ENCODE measurements at regions not wholly inside any gene's neighbourhood (a gene's known extent, or its start where the extent isn't known, plus 50 kb on each side); places are given as distances from the start of the nearest gene placed in this dataset.

DNA sequence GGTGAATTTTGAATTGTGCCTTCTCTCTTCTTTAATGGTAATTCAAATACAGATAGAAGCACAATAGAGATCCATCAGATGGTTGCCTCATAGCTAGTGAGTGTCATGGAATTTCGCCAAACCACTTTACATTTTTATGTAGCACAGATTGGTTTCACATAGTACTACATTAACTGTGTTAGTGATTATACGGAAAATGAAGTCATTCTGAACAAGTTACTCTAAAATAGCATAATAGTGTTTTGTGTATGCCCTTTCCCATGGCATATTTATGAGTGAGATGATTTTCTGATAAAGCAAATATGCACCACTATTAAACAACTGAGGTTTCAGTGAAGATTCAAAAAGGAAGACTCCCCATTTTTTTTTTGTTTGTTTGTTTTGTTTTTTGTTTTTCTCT is 1623.5 kb downstream of the PCDH9 start:
- TF ChIP-seq, protein P1, sequence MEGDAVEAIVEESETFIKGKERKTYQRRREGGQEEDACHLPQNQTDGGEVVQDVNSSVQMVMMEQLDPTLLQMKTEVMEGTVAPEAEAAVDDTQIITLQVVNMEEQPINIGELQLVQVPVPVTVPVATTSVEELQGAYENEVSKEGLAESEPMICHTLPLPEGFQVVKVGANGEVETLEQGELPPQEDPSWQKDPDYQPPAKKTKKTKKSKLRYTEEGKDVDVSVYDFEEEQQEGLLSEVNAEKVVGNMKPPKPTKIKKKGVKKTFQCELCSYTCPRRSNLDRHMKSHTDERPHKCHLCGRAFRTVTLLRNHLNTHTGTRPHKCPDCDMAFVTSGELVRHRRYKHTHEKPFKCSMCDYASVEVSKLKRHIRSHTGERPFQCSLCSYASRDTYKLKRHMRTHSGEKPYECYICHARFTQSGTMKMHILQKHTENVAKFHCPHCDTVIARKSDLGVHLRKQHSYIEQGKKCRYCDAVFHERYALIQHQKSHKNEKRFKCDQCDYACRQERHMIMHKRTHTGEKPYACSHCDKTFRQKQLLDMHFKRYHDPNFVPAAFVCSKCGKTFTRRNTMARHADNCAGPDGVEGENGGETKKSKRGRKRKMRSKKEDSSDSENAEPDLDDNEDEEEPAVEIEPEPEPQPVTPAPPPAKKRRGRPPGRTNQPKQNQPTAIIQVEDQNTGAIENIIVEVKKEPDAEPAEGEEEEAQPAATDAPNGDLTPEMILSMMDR (IDR thresholded peaks at IDR 0.05; ENCODE audit: insufficient read depth, low read depth, low read length, missing control alignments), result no peak
- H3K4me3 ChIP-seq (ENCODE audit: low read length), result no peak overlapping the region
- no peak for DNase-seq (ENCODE audit: low read depth)

GRCh38 chr13:65605396-65605795 is 1624.7 kb downstream of the PCDH9 start:
- no peak for DNase-seq (ENCODE audit: low read depth)
- TF ChIP-seq, protein P1 (IDR thresholded peaks at IDR 0.05; ENCODE audit: insufficient read depth, low read depth, low read length, missing control alignments), result no peak
- no peak overlapping the region for H3K4me3 ChIP-seq (ENCODE audit: low read length)

GRCh38 chr13:65603160-65603559 is 1627.0 kb downstream of the PCDH9 start:
- no peak for DNase-seq (ENCODE audit: low read depth)
- TF ChIP-seq, protein P1 (IDR thresholded peaks at IDR 0.05; ENCODE audit: insufficient read depth, low read depth, low read length, missing control alignments), result no peak
- no peak overlapping the region for H3K4me3 ChIP-seq (ENCODE audit: low read length)

DNA sequence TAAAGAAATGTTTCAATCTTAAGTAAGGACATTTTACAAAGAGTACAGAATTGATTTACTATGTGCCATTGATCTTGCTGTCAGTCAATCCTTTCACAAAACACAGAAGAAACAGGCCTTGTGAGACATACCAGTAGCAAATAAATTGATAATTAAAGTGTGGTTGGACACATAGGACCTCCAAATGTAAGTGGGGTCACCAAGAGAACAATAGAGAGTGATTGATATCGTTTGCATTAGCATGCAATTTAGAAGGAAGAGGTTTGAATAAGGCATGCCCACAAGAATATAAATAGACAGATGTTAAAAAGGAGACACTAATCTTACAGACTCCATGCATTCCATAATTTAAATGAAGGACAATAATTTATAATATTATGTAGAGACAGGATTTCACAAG is 1628.3 kb downstream of the PCDH9 start:
- no peak for DNase-seq (ENCODE audit: low read depth)

GRCh38 chr13:65600702-65601101 is 1629.4 kb downstream of the PCDH9 start:
- TF ChIP-seq, protein P1 (IDR thresholded peaks at IDR 0.05; ENCODE audit: insufficient read depth, low read depth, low read length, missing control alignments), result no peak
- DNase-seq (ENCODE audit: low read depth), result peak; percentile 1
- no peak overlapping the region for H3K4me3 ChIP-seq (ENCODE audit: low read length)

More for the DNA sequence above, 1628.3 kb downstream of the PCDH9 start:
- H3K4me3 ChIP-seq (ENCODE audit: low read length), result no peak overlapping the region
- TF ChIP-seq, protein P1 (IDR thresholded peaks at IDR 0.05; ENCODE audit: insufficient read depth, low read depth, low read length, missing control alignments), result no peak

DNA sequence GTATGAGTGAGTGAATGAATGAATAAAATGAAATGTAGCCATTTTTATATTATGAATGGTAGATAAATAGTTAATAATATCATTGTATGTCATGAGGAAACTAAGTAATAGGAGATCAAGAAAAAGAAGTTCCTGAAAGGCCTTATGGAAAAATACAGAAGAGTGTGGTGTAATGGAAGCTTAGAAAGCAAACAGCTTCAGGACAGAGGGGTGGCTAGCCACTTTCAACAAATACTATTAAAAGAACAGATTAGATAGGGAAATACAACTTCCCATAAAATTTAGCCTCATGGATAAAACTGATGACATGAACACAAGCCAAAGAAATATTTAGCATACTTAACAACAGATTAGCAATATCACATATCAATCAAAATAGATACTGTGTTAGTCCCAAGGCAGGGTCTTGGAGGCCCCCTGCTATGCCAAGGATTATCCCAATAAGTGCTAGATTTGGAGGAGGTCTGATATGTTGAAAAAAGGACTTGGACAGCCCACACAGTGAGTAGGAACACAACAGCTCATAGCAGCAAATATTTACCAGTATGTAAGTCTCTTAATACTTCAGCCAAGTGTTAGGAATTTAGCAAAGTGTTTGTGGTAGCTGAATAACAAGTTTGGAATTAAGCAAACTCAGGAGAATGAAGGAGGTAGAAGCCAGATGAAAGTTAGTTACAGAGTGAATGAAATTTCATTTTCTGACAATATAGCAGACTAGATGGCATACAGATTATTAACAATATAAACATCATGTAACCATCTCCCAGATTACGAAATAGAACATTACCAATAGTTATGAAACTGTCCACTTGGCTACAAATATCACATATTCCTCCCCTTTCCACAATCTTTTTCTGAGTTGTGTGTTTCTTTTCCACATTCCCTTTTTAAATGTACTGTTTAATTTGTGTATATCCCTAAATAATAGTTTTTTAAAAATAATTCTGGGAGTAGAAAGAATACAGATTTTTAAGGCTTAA is 1632.0 kb downstream of the PCDH9 start:
- peak; percentile 13 for DNase-seq (ENCODE audit: low read depth)
- TF ChIP-seq, protein P1 (IDR thresholded peaks at IDR 0.05; ENCODE audit: insufficient read depth, low read depth, low read length, missing control alignments), result no peak
- H3K4me3 ChIP-seq (ENCODE audit: low read length), result no peak overlapping the region

All from epithelial cell of esophagus (primary cell).